SK-N-SH (cell line): ENCODE measurements at regions not wholly inside any gene's neighbourhood (a gene's known extent, or its start where the extent isn't known, plus 50 kb on each side); places are given as distances from the start of the nearest gene placed in this dataset.

ENCODE experiments used
- CTCF ChIA-PET: fragments of 300-600, 350-600 bp; formaldehyde crosslinking; extraction: SDS; loops from one replicate; lab custom pipeline; 2021; lab: Yijun Ruan, JAX
- POLR2A ChIA-PET: fragments of 350-600 bp; sonication (Branson Sonifier 250); formaldehyde crosslinking; extraction: SDS; loops from one replicate; lab custom pipeline; 2020; ENCODE audit warnings: antibody characterized with exemption, inconsistent platforms; lab: Yijun Ruan, JAX
- DNase-seq: peaks from one replicate; pipeline ENCODE4 v3.0.0; 2012
- H2AFZ ChIP-seq: fragments of 200-600 bp; sonication (generic); 2 replicates; pipeline ENCODE4 v1.8.1; 2016; ENCODE audit warnings: antibody characterized with exemption, mild to moderate bottlenecking, low read depth
- H3F3A ChIP-seq: fragments of 200-600 bp; sonication (generic); replicated peaks from 2 replicates; pipeline ENCODE3; 2016; ENCODE audit warnings: antibody characterized with exemption, mild to moderate bottlenecking; ENCODE audit not compliant: insufficient read depth
- H3K27ac ChIP-seq, 2 experiments: fragments of 200-500 bp in 1 of 2; fragments of 200-600 bp in 1 of 2; sonication (Bioruptor generic) in 1 of 2; sonication (generic), shearing (Covaris generic) in 1 of 2; 2 replicates each; pipeline versions ENCODE4 v1.5.1 to v1.6.1; 2014 to 2016; ENCODE audit warnings: low read depth in 2 of 2, inconsistent platforms in 1 of 2, low read length in 1 of 2, mild to moderate bottlenecking in 1 of 2, mixed read lengths in 1 of 2
- H3K27me3 ChIP-seq: fragments of 200-600 bp; sonication (generic), shearing (Covaris generic); 2 replicates; pipeline ENCODE4 v1.6.1; 2016; ENCODE audit warnings: mixed run types; ENCODE audit not compliant: insufficient read depth
- H3K36me3 ChIP-seq, 2 experiments: fragments of 200-500 bp in 1 of 2; fragments of 200-600 bp in 1 of 2; sonication (Bioruptor generic) in 1 of 2; sonication (generic) in 1 of 2; replicated peaks in 1 of 2; 2 replicates each; pipeline versions ENCODE3 to v1.5.1; 2014 to 2016; ENCODE audit warnings: low read length in 1 of 2, mild to moderate bottlenecking in 1 of 2; ENCODE audit not compliant: insufficient read depth in 2 of 2, control insufficient read depth in 1 of 2
- H3K4me1 ChIP-seq, 2 experiments: fragments of 200-500 bp in 1 of 2; fragments of 200-600 bp in 1 of 2; sonication (Bioruptor generic) in 1 of 2; sonication (generic), shearing (Covaris generic) in 1 of 2; 2 replicates each; pipeline versions ENCODE4 v1.5.1 to v1.6.1; 2014 to 2016; ENCODE audit warnings: low read depth in 1 of 2, low read length in 1 of 2, mixed run types in 1 of 2; ENCODE audit not compliant: insufficient read depth in 2 of 2, control insufficient read depth in 1 of 2
- H3K4me2 ChIP-seq: fragments of 200-600 bp; sonication (generic), shearing (Covaris generic); 2 replicates; pipeline ENCODE4 v1.6.1; 2017; ENCODE audit warnings: mixed run types
- H3K4me3 ChIP-seq, 2 experiments: fragments of 200-500 bp in 1 of 2; fragments of 200-600 bp in 1 of 2; sonication (Bioruptor generic) in 1 of 2; sonication (generic), shearing (Covaris generic) in 1 of 2; 2 replicates each; pipeline versions ENCODE4 v1.5.1 to v1.8.1; 2014 to 2016; ENCODE audit warnings: low read depth in 2 of 2, inconsistent platforms in 1 of 2, low read length in 1 of 2, mild to moderate bottlenecking in 1 of 2, mixed read lengths in 1 of 2, moderate library complexity in 1 of 2
- H3K79me2 ChIP-seq: fragments of 200-600 bp; sonication (generic); 2 replicates; pipeline ENCODE4 v1.8.1; 2017; ENCODE audit warnings: mild to moderate bottlenecking; ENCODE audit not compliant: insufficient read depth
- H3K9ac ChIP-seq: fragments of 200-600 bp; sonication (generic); 2 replicates; pipeline ENCODE4 v1.6.1; 2017; ENCODE audit warnings: mixed run types
- H3K9me2 ChIP-seq: fragments of 200-600 bp; sonication (generic); 2 replicates; pipeline ENCODE4 v1.6.1; 2017; ENCODE audit warnings: mixed run types
- H3K9me3 ChIP-seq: fragments of 200-600 bp; sonication (generic); 2 replicates; pipeline ENCODE4 v1.6.1; 2017; ENCODE audit warnings: mixed run types, mild to moderate bottlenecking, moderate library complexity
- H4K20me1 ChIP-seq: fragments of 200-600 bp; sonication (generic); 2 replicates; pipeline ENCODE4 v1.6.1; 2017; ENCODE audit warnings: mild to moderate bottlenecking, mixed run types; ENCODE audit not compliant: insufficient read depth
- CHD2 ChIP-seq: fragments of 150-350 bp; IDR thresholded peaks from 2 replicates; pipeline ENCODE4 v1.6.1; 2018; ENCODE audit warnings: low read length; ENCODE audit not compliant: partially characterized antibody
- ELF1 ChIP-seq: IDR thresholded peaks from 2 replicates; pipeline ENCODE4 v1.4.0; 2012
- EP300 ChIP-seq, 2 experiments: IDR thresholded peaks; 2 replicates each; pipeline versions ENCODE4 v1.4.0 to v1.6.1; 2012; ENCODE audit warnings: borderline replicate concordance in 1 of 2, low read depth in 1 of 2, low read length in 1 of 2
- EZH2phosphoT487 ChIP-seq: fragments of 200-600 bp; sonication (generic); IDR thresholded peaks from 2 replicates; pipeline ENCODE4 v1.6.1; 2017; ENCODE audit warnings: low read depth, mixed run types, mild to moderate bottlenecking, antibody characterized with exemption, moderate library complexity, borderline replicate concordance
- FOSL2 ChIP-seq: IDR thresholded peaks from 2 replicates; pipeline ENCODE4 v1.4.0; 2012; ENCODE audit warnings: low read depth, mild to moderate bottlenecking, moderate library complexity, borderline replicate concordance
- FOXJ3 ChIP-seq: sonication (generic); formaldehyde crosslinking; IDR thresholded peaks from 2 replicates; pipeline ENCODE4 v1.5.1; 2020; ENCODE audit warnings: mild to moderate bottlenecking, missing genetic modification reagents
- FOXM1 ChIP-seq: IDR thresholded peaks from 2 replicates; pipeline ENCODE4 v1.4.0; 2012; ENCODE audit warnings: low read depth, mild to moderate bottlenecking
- GABPA ChIP-seq: IDR thresholded peaks from 2 replicates; pipeline ENCODE4 v1.4.0; 2012; ENCODE audit warnings: low read depth, mild to moderate bottlenecking
- GATA2 ChIP-seq: sonication (generic); formaldehyde crosslinking; IDR thresholded peaks from 2 replicates; pipeline ENCODE4 v1.5.0; 2020; ENCODE audit warnings: mild to moderate bottlenecking, missing genetic modification reagents
- IRF3 ChIP-seq: fragments of 150-350 bp; IDR thresholded peaks from 2 replicates; pipeline ENCODE4 v1.6.1; 2016; ENCODE audit warnings: mild to moderate bottlenecking, low read depth, low read length
- MEF2A ChIP-seq: IDR thresholded peaks from 2 replicates; pipeline ENCODE4 v1.4.0; 2012; ENCODE audit warnings: low read depth, borderline replicate concordance
- MXI1 ChIP-seq: IDR thresholded peaks from 2 replicates; pipeline ENCODE4 v1.6.1; 2012; ENCODE audit warnings: mild to moderate bottlenecking, low read depth, low read length, improper control_type of control experiment
- NFIC ChIP-seq: IDR thresholded peaks from 2 replicates; pipeline ENCODE4 v1.4.0; 2012; ENCODE audit warnings: borderline replicate concordance
- NRF1 ChIP-seq: IDR thresholded peaks from 2 replicates; pipeline ENCODE4 v1.6.1; 2012; ENCODE audit warnings: low read depth, mild to moderate bottlenecking, low read length
- PBX3 ChIP-seq: IDR thresholded peaks from 2 replicates; pipeline ENCODE4; 2012
- RAD21 ChIP-seq: IDR thresholded peaks from 2 replicates; pipeline ENCODE4 v1.6.1; 2012; ENCODE audit warnings: mild to moderate bottlenecking, low read length
- RXRA ChIP-seq: IDR thresholded peaks from 2 replicates; pipeline ENCODE4 v1.4.0; 2012; ENCODE audit warnings: low read depth, mild to moderate bottlenecking, borderline replicate concordance
- SIN3A ChIP-seq: IDR thresholded peaks from 2 replicates; pipeline ENCODE4 v1.6.1; 2012; ENCODE audit warnings: low read depth, mild to moderate bottlenecking, low read length, moderate library complexity, borderline replicate concordance
- SMC3 ChIP-seq: IDR thresholded peaks from 2 replicates; pipeline ENCODE4 v1.6.1; 2012; ENCODE audit warnings: low read depth, low read length, improper control_type of control experiment
- USF1 ChIP-seq: IDR thresholded peaks from 2 replicates; pipeline ENCODE4 v1.4.0; 2012; ENCODE audit warnings: low read depth, borderline replicate concordance
- YY1 ChIP-seq: IDR thresholded peaks from 2 replicates; pipeline ENCODE4 v1.4.0; 2012; ENCODE audit warnings: low read depth, mild to moderate bottlenecking
- WGBS: methylation state at CpG from one replicate; pipeline ENCODE4 v1.1.6; 2017; ENCODE audit warnings: low lambda C conversion rate; 5-methylcytosine and 5-hydroxymethylcytosine counted together

- no peaks in the 10 kb centered on the region for H3K36me3 ChIP-seq
These were observed 511.1 kb upstream of the BRINP1 start for GRCh38 chr9:119880361-119880760.

DNA sequence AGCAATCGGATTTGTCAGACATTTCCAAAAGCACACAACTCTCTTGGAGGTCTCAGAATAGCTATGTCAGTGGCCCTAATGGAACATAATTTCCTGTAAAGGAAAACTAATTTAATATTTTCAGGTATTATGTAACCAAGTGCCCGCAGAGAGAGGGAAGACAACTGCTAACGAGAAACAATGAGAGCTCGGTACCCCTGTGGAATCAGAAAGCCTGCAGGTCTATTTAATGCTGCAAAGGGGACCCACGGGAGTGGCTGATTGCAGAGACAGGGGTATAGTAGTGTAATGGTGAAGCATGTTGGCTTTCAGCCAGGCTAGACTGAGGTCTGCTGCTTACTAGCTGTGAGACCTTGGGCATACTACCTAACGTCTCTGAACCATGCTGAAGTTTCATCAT, 508.1 kb upstream of the BRINP1 start:
- Histone ChIP-seq H3K4me2 (no peak overlapping the region), H3K4me3 (no peak overlapping the region), H3K4me1 (no peaks in the 10 kb centered on the region; a peak in 1 of 4 replicates), H3K27me3 (no peaks in the 10 kb centered on the region), H4K20me1 (no peaks in the 10 kb centered on the region), H3K79me2 (no peaks in the 10 kb centered on the region), H3K9me2 (no peaks in the 10 kb centered on the region), H3K36me3 (no peaks in the 10 kb centered on the region), H3K27ac (no peak overlapping the region), H3K9ac (no peak overlapping the region), H2AFZ (no peak overlapping the region), H3K9me3 (no peaks in the 10 kb centered on the region), H3F3A (no peaks in the 10 kb centered on the region)
- ChIA-PET CTCF (interaction anchor here (0.9 kb wide), 1 partner anchor 66 kb away, joined by 3 read pairs; no protein-coding TSS in a partner anchor), POLR2A (no interaction called here)
- TF ChIP-seq IRF3 = no peak
- TF ChIP-seq FOXM1 = no peak
- TF ChIP-seq GATA2 (CRISPR knock-in tag) = no peak
- no peak for TF ChIP-seq ELF1
- no peak for TF ChIP-seq SMC3
- no peak for TF ChIP-seq NFIC
- TF ChIP-seq RAD21 = no peak
- TF ChIP-seq FOSL2 = no peak
- no peak for TF ChIP-seq FOXJ3 (CRISPR knock-in tag)
- no peak for TF ChIP-seq EP300 (IDR thresholded peaks at IDR 0.05; ENCODE audit: borderline replicate concordance in 1 of 2, low read depth in 1 of 2, low read length in 1 of 2)
- no peak for TF ChIP-seq SIN3A
- WGBS = 26% methylated on average over 6 of the region's 6 CpGs
- DNase-seq = no peak

More at GRCh38 chr9:119880361-119880760, 511.1 kb upstream of the BRINP1 start:
- CTCF ChIA-PET = no interaction called here
- 15% methylated on average over 3 of the region's 3 CpGs for WGBS
- no peak for DNase-seq
- H3K4me1 ChIP-seq = no peaks in the 10 kb centered on the region; a peak in 1 of 4 replicates
- no peaks in the 10 kb centered on the region for H3K27me3 ChIP-seq
- TF ChIP-seq USF1 (no peak), NFIC (no peak), YY1 (no peak), MEF2A (no peak), SIN3A (no peak), IRF3 (no peak), NRF1 (no peak), RXRA (no peak), CHD2 (no peak), FOSL2 (no peak), GABPA (no peak), PBX3 (no peak), EZH2phosphoT487 (no peak), EP300 (IDR thresholded peaks at IDR 0.05; ENCODE audit: borderline replicate concordance in 1 of 2, low read depth in 1 of 2, low read length in 1 of 2) (no peak), FOXJ3 (CRISPR knock-in tag) (no peak), MXI1 (no peak)
- no peaks in the 10 kb centered on the region for H3K9me3 ChIP-seq
- no peaks in the 10 kb centered on the region for H4K20me1 ChIP-seq
- H3K4me2 ChIP-seq = no peak overlapping the region
- H3K9me2 ChIP-seq = no peaks in the 10 kb centered on the region
- H3K27ac ChIP-seq = no peak overlapping the region
- H3F3A ChIP-seq = no peaks in the 10 kb centered on the region
- no peak overlapping the region for H3K9ac ChIP-seq
- POLR2A ChIA-PET = no interaction called here
- no peak overlapping the region for H2AFZ ChIP-seq
- H3K4me3 ChIP-seq = no peak overlapping the region
- H3K79me2 ChIP-seq = no peaks in the 10 kb centered on the region
